ENCODE measurements at regions not wholly inside any gene's neighbourhood (a gene's known extent, or its start where the extent isn't known, plus 50 kb on each side); places are given as distances from the start of the nearest gene placed in this dataset.

DNA sequence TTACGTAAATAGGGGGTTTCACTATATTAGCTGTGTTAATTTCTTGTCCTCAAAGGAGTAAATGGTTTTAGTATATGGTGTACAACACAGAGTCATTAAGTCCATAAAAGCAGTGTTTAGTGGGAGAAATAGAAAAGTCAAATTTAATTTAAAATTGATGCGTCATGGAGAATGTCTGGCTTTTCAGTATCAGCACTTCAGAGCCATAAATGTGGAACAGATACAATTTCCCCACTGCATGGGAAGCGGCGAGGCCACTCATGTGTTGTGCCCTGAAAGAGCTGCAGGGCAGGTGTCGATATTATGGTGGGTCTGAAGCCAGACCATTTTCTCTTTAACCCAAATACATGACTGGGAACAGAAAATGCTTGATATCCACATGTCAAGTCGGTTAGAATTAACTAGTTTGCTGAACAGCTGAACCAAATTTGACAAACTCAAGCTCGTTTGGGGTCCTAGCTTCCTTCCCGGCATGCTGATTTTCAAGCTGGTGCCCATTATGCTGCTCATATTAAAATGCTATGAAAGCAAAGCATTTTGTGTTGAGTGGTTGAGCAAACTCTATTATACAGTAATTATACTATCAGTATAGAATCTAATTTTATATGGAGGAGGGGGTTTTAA lies 364.6 kb upstream of the TBL1XR1 start:
- no peaks in the 10 kb centered on the region for H3K9me3 ChIP-seq (ENCODE audit: control insufficient read depth in 1 of 2, insufficient read depth in 1 of 2, low read length in 2 of 2)
- ATAC-seq (ENCODE audit: poor library complexity): no peak
- H3K9me3 Mint-ChIP-seq: no peaks in the 10 kb centered on the region
- no peaks in the 10 kb centered on the region for H3K36me3 Mint-ChIP-seq (ENCODE audit: low read depth)
- no peak overlapping the region for H3K27ac ChIP-seq (ENCODE audit: low read depth in 1 of 2, low read length in 2 of 2)
- H3K4me1 ChIP-seq (ENCODE audit: insufficient read depth, low read length): no peaks in the 10 kb centered on the region
- intact Hi-C loops (cut with DNase I, micrococcal nuclease): no loop called here
- no peak overlapping the region for H3K4me3 Mint-ChIP-seq
- no peaks in the 10 kb centered on the region for H3K36me3 ChIP-seq (ENCODE audit: insufficient read depth, low read length)
- no peak for DNase-seq
- ChIA-PET POLR2A (interaction anchor here (0.6 to 1.5 kb wide), 2 partner anchors 10 to 555 kb away, joined by 3 read pairs; no protein-coding TSS in a partner anchor), CTCF (no interaction called here)
- TF ChIP-seq, protein P1, sequence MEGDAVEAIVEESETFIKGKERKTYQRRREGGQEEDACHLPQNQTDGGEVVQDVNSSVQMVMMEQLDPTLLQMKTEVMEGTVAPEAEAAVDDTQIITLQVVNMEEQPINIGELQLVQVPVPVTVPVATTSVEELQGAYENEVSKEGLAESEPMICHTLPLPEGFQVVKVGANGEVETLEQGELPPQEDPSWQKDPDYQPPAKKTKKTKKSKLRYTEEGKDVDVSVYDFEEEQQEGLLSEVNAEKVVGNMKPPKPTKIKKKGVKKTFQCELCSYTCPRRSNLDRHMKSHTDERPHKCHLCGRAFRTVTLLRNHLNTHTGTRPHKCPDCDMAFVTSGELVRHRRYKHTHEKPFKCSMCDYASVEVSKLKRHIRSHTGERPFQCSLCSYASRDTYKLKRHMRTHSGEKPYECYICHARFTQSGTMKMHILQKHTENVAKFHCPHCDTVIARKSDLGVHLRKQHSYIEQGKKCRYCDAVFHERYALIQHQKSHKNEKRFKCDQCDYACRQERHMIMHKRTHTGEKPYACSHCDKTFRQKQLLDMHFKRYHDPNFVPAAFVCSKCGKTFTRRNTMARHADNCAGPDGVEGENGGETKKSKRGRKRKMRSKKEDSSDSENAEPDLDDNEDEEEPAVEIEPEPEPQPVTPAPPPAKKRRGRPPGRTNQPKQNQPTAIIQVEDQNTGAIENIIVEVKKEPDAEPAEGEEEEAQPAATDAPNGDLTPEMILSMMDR (IDR thresholded peaks at IDR 0.05): no peak
- no peak overlapping the region for H3K27ac Mint-ChIP-seq
- H3K4me3 ChIP-seq (ENCODE audit: low read length): no peak overlapping the region
- H3K4me1 Mint-ChIP-seq (ENCODE audit: low read depth): peaks cover 6% of the 10 kb centered on the region
- no peaks in the 10 kb centered on the region for H3K27me3 Mint-ChIP-seq
- H3K27me3 ChIP-seq (ENCODE audit: control insufficient read depth in 1 of 2, insufficient read depth in 2 of 2, low read length in 2 of 2): no peaks in the 10 kb centered on the region

DNA sequence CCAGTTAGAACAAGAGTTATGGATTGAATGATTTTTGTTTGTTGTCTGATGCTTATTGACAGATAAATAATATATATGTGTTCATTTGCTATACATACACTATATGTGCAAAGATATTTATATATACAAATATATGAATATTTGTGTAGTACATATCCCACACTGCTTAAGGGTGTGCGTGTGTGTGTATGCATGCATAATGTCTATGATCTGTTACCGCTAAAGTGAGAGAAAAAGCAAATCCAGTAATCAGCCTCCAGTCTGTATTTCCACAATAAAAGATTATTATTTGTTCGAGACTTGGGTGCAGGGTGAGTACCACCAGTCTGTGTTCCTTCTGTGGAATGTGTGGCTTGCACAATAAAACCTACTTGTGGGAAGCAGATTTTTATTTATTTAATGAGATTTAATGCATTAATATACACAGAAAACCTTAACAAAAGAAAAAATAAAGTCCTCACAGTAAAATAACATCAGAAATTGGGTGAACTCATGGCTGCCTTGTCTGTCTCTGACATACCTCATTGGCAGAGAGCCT lies 366.0 kb upstream of the TBL1XR1 start:
- Histone ChIP-seq H3K4me1 (ENCODE audit: insufficient read depth, low read length) (no peaks in the 10 kb centered on the region), H3K9me3 (ENCODE audit: control insufficient read depth in 1 of 2, insufficient read depth in 1 of 2, low read length in 2 of 2) (no peaks in the 10 kb centered on the region), H3K4me3 (ENCODE audit: low read length) (no peak overlapping the region), H3K36me3 (ENCODE audit: insufficient read depth, low read length) (no peaks in the 10 kb centered on the region), H3K27me3 (ENCODE audit: control insufficient read depth in 1 of 2, insufficient read depth in 2 of 2, low read length in 2 of 2) (no peaks in the 10 kb centered on the region), H3K27ac (ENCODE audit: low read depth in 1 of 2, low read length in 2 of 2) (no peak overlapping the region)
- H3K27ac Mint-ChIP-seq: no peak overlapping the region
- no peaks in the 10 kb centered on the region for H3K27me3 Mint-ChIP-seq
- intact Hi-C loops (cut with DNase I, micrococcal nuclease): no loop called here
- H3K4me1 Mint-ChIP-seq (ENCODE audit: low read depth): no peaks in the 10 kb centered on the region
- DNase-seq: no peak
- no peaks in the 10 kb centered on the region for H3K36me3 Mint-ChIP-seq (ENCODE audit: low read depth)
- H3K4me3 Mint-ChIP-seq: no peak overlapping the region
- CTCF ChIA-PET: no interaction called here
- no peaks in the 10 kb centered on the region for H3K9me3 Mint-ChIP-seq
- no peak for ATAC-seq (ENCODE audit: poor library complexity)
- POLR2A ChIA-PET: interaction anchor here (0.6 to 1.5 kb wide), 2 partner anchors 12 to 28 kb away, joined by 3 read pairs; no protein-coding TSS in a partner anchor
- TF ChIP-seq, protein P1 (IDR thresholded peaks at IDR 0.05): no peak

DNA sequence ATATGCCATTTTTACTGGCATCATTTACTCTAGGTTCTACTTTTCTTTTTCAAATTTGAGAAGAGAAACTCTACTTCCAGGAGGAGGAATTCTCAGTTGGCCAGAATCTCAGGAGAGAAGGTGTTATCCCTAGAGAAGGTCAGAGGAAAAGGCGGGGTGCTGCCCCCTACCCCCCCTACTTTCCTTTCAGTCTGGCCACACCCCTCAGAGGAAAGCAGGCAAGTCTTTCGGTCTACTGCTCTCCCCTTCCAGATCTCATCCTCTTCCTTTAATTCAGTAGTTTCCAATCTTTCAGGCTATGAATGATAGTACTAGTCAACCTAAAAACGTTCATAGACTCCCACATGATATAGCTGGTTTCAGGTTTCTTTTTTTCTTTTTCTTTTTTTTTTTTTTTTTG lies 366.5 kb upstream of the TBL1XR1 start:
- H3K9me3 Mint-ChIP-seq: no peaks in the 10 kb centered on the region
- intact Hi-C loops (cut with DNase I, micrococcal nuclease): no loop called here
- H3K9me3 ChIP-seq (ENCODE audit: control insufficient read depth in 1 of 2, insufficient read depth in 1 of 2, low read length in 2 of 2): no peaks in the 10 kb centered on the region
- no peak overlapping the region for H3K4me3 ChIP-seq (ENCODE audit: low read length)
- no peak overlapping the region for H3K4me3 Mint-ChIP-seq
- no peak overlapping the region for H3K27ac Mint-ChIP-seq
- H3K36me3 ChIP-seq (ENCODE audit: insufficient read depth, low read length): no peaks in the 10 kb centered on the region
- POLR2A ChIA-PET: interaction anchor here (0.6 kb wide), 1 partner anchor 28 kb away, joined by 3 read pairs; no protein-coding TSS in a partner anchor
- H3K27me3 ChIP-seq (ENCODE audit: control insufficient read depth in 1 of 2, insufficient read depth in 2 of 2, low read length in 2 of 2): no peaks in the 10 kb centered on the region
- DNase-seq: no peak
- no peaks in the 10 kb centered on the region for H3K4me1 Mint-ChIP-seq (ENCODE audit: low read depth)
- CTCF ChIA-PET: no interaction called here
- no peak for ATAC-seq (ENCODE audit: poor library complexity)
- H3K4me1 ChIP-seq (ENCODE audit: insufficient read depth, low read length): no peaks in the 10 kb centered on the region
- no peak overlapping the region for H3K27ac ChIP-seq (ENCODE audit: low read depth in 1 of 2, low read length in 2 of 2)
- no peaks in the 10 kb centered on the region for H3K36me3 Mint-ChIP-seq (ENCODE audit: low read depth)
- TF ChIP-seq, protein P1 (IDR thresholded peaks at IDR 0.05): no peak
- no peaks in the 10 kb centered on the region for H3K27me3 Mint-ChIP-seq
